Mesenchymal stem cell (in vitro differentiated cells and primary cell): ENCODE measurements at regions not wholly inside any gene's neighbourhood (a gene's known extent, or its start where the extent isn't known, plus 50 kb on each side); places are given as distances from the start of the nearest gene placed in this dataset.

Experiments
- DNase-seq: peaks from one replicate; pipeline ENCODE4 v3.0.0-alpha.2; 2013
- H2AFZ ChIP-seq: one replicate; pipeline ENCODE4 v1.6.1; 2013; ENCODE audit warnings: low read depth, mild to moderate bottlenecking, control low read depth, inconsistent platforms, low read length, moderate library complexity
- H2AK5ac ChIP-seq: 2 replicates; pipeline ENCODE4 v1.6.1; 2013; ENCODE audit warnings: low read length, moderate library complexity, mild to moderate bottlenecking, inconsistent platforms; ENCODE audit not compliant: severe bottlenecking
- H2BK120ac ChIP-seq: one replicate; pipeline ENCODE4 v1.6.1; 2013; ENCODE audit warnings: low read depth, mild to moderate bottlenecking, inconsistent platforms, low read length, moderate library complexity
- H2BK12ac ChIP-seq, 2 experiments: one replicate each; pipeline ENCODE4 v1.6.1; 2013; ENCODE audit warnings: inconsistent platforms in 2 of 2, low read length in 2 of 2, mild to moderate bottlenecking in 2 of 2, moderate library complexity in 2 of 2, control low read depth in 1 of 2
- H2BK15ac ChIP-seq: one replicate; pipeline ENCODE4 v1.6.1; 2013; ENCODE audit warnings: mild to moderate bottlenecking, low read depth, inconsistent platforms; ENCODE audit not compliant: poor library complexity, severe bottlenecking
- H2BK5ac ChIP-seq: 2 replicates; pipeline ENCODE4 v1.6.1; 2013; ENCODE audit warnings: low read depth, mild to moderate bottlenecking, low read length, control low read depth, inconsistent platforms; ENCODE audit not compliant: poor library complexity, severe bottlenecking
- H3K14ac ChIP-seq, 2 experiments: one replicate each; pipeline ENCODE4 v1.6.1; 2013; ENCODE audit warnings: inconsistent platforms in 2 of 2, low read length in 2 of 2, control low read depth in 1 of 2, mild to moderate bottlenecking in 1 of 2, moderate library complexity in 1 of 2
- H3K18ac ChIP-seq, 2 experiments: one replicate each; pipeline ENCODE4 v1.6.1; 2013; ENCODE audit warnings: inconsistent platforms in 2 of 2, low read length in 2 of 2, control low read depth in 1 of 2, low read depth in 1 of 2, mild to moderate bottlenecking in 1 of 2
- H3K23ac ChIP-seq, 2 experiments: one replicate each; pipeline ENCODE4 v1.6.1; 2013; ENCODE audit warnings: inconsistent platforms in 2 of 2, low read length in 2 of 2, mild to moderate bottlenecking in 2 of 2, moderate library complexity in 2 of 2, control low read depth in 1 of 2
- H3K27ac ChIP-seq: 2 replicates; pipeline ENCODE4 v1.5.1; 2013; ENCODE audit warnings: mild to moderate bottlenecking, moderate library complexity, low read length, control low read depth, inconsistent platforms; ENCODE audit not compliant: poor library complexity, severe bottlenecking
- H3K27me3 ChIP-seq, 2 experiments: 2 replicates each; pipeline versions ENCODE4 v1.6.1 to v1.7.0; 2013; ENCODE audit warnings: low read length in 2 of 2, mild to moderate bottlenecking in 2 of 2, moderate library complexity in 2 of 2, control low read depth in 1 of 2, inconsistent platforms in 1 of 2; ENCODE audit not compliant: control insufficient read depth in 1 of 2, insufficient read depth in 1 of 2
- H3K36me3 ChIP-seq, 2 experiments: 2 replicates each; pipeline versions ENCODE4 v1.6.1 to v1.7.0; 2013; ENCODE audit warnings: low read length in 2 of 2, control low read depth in 1 of 2, inconsistent platforms in 1 of 2, low read depth in 1 of 2, mild to moderate bottlenecking in 1 of 2; ENCODE audit not compliant: insufficient read depth in 2 of 2, control insufficient read depth in 1 of 2
- H3K4ac ChIP-seq, 2 experiments: one replicate each; pipeline ENCODE4 v1.6.1; 2013; ENCODE audit warnings: inconsistent platforms in 2 of 2, low read length in 2 of 2, mild to moderate bottlenecking in 2 of 2, moderate library complexity in 2 of 2, control low read depth in 1 of 2, low read depth in 1 of 2
- H3K4me1 ChIP-seq: 2 replicates; pipeline ENCODE4 v1.6.1; 2013; ENCODE audit warnings: low read depth, low read length, control low read depth; ENCODE audit not compliant: control insufficient read depth, insufficient read depth
- H3K4me2 ChIP-seq: 2 replicates; pipeline ENCODE4 v1.6.1; 2013; ENCODE audit warnings: low read length, mild to moderate bottlenecking, inconsistent platforms; ENCODE audit not compliant: poor library complexity, severe bottlenecking
- H3K4me3 ChIP-seq, 2 experiments: 2 replicates each; pipeline versions ENCODE4 v1.5.1 to v1.7.0; 2013; ENCODE audit warnings: low read length in 2 of 2, mild to moderate bottlenecking in 2 of 2, control low read depth in 1 of 2, low read depth in 1 of 2; ENCODE audit not compliant: insufficient read depth in 1 of 2
- H3K79me1 ChIP-seq: replicated peaks from 2 replicates; pipeline ENCODE4 v1.6.1; 2013; ENCODE audit warnings: mild to moderate bottlenecking, control low read depth, low read length, inconsistent platforms; ENCODE audit not compliant: poor library complexity, severe bottlenecking
- H3K9ac ChIP-seq: 2 replicates; pipeline ENCODE4 v1.7.0; 2013; ENCODE audit warnings: mild to moderate bottlenecking, low read length, moderate library complexity
- H3K9me3 ChIP-seq: 2 replicates; pipeline ENCODE4 v1.7.0; 2013; ENCODE audit warnings: mild to moderate bottlenecking, low read length; ENCODE audit not compliant: control insufficient read depth
- H4K8ac ChIP-seq: one replicate; pipeline ENCODE4 v1.6.1; 2013; ENCODE audit warnings: inconsistent platforms, mild to moderate bottlenecking, low read length, moderate library complexity
- H4K91ac ChIP-seq: one replicate; pipeline ENCODE4 v1.6.1; 2013; ENCODE audit warnings: mild to moderate bottlenecking, low read length, inconsistent platforms
- WGBS: methylation state at CpG from one replicate; pipeline ENCODE4 v1.1.7; 2013; ENCODE audit warnings: mixed read lengths; 5-methylcytosine and 5-hydroxymethylcytosine counted together

GRCh38 chr10:3977761-3978160 lies 192.8 kb upstream of the KLF6 start:
- Histone ChIP-seq H4K91ac (no peak overlapping the region), H2AFZ (no peak overlapping the region), H3K18ac (peak overlapping the region in 1 of 2 experiments; percentile 46), H3K23ac (no peak overlapping the region), H3K79me1 (no peaks in the 10 kb centered on the region), H4K8ac (no peak overlapping the region), H3K4me1 (peaks cover 5% of the 10 kb centered on the region), H2BK120ac (no peak overlapping the region), H3K4ac (no peak overlapping the region), H2BK15ac (no peak overlapping the region), H3K27ac (peak overlapping the region; percentile 4), H3K4me2 (no peak overlapping the region), H3K9ac (no peak overlapping the region), H3K27me3 (no peaks in the 10 kb centered on the region), H2BK5ac (no peak overlapping the region), H2AK5ac (no peak overlapping the region), H3K36me3 (no peaks in the 10 kb centered on the region), H3K4me3 (no peak overlapping the region), H3K14ac (no peak overlapping the region), H2BK12ac (peak overlapping the region in 1 of 2 experiments; percentile 59), H3K9me3 (peaks cover 8% of the 10 kb centered on the region)
- no peak for DNase-seq
- 87% methylated on average over 6 of the region's 6 CpGs for WGBS

GRCh38 chr10:3976718-3977117 lies 191.7 kb upstream of the KLF6 start:
- Histone ChIP-seq H4K91ac (no peak overlapping the region), H3K27me3 (no peaks in the 10 kb centered on the region), H2AK5ac (no peak overlapping the region), H2BK120ac (no peak overlapping the region), H4K8ac (no peak overlapping the region), H3K36me3 (no peaks in the 10 kb centered on the region), H3K4me2 (no peak overlapping the region), H2AFZ (no peak overlapping the region), H3K9ac (no peak overlapping the region), H3K14ac (no peak overlapping the region), H3K79me1 (no peaks in the 10 kb centered on the region), H3K27ac (no peak overlapping the region), H2BK12ac (no peak overlapping the region), H2BK5ac (no peak overlapping the region), H3K9me3 (peaks cover 5% of the 10 kb centered on the region), H3K18ac (no peak overlapping the region), H3K23ac (no peak overlapping the region), H3K4me3 (no peak overlapping the region), H3K4ac (no peak overlapping the region), H2BK15ac (no peak overlapping the region), H3K4me1 (peaks cover 5% of the 10 kb centered on the region)
- DNase-seq = no peak
- 86% methylated on average over 1 of the region's 1 CpG for whole genome bisulfite sequencing

- no peak overlapping the region for H3K9ac ChIP-seq
- H2BK5ac ChIP-seq = no peak overlapping the region
- no peak overlapping the region for H3K4ac ChIP-seq
Observed at GRCh38 chr10:3976171-3976570, 191.2 kb upstream of the KLF6 start.

GRCh38 chr10:3975016-3975415 lies 190.0 kb upstream of the KLF6 start:
- DNase-seq = no peak
- Histone ChIP-seq H3K9me3 (peaks cover 5% of the 10 kb centered on the region), H4K91ac (no peak overlapping the region), H4K8ac (no peak overlapping the region), H2BK12ac (no peak overlapping the region), H2BK120ac (no peak overlapping the region), H3K18ac (no peak overlapping the region), H3K27ac (no peak overlapping the region), H3K4me3 (no peak overlapping the region), H2AK5ac (no peak overlapping the region), H3K9ac (no peak overlapping the region), H3K4ac (no peak overlapping the region), H3K79me1 (no peaks in the 10 kb centered on the region), H3K14ac (no peak overlapping the region), H3K4me1 (peaks cover 6% of the 10 kb centered on the region), H2BK5ac (no peak overlapping the region), H2BK15ac (no peak overlapping the region), H3K27me3 (no peaks in the 10 kb centered on the region), H3K4me2 (no peak overlapping the region), H2AFZ (no peak overlapping the region), H3K23ac (no peak overlapping the region), H3K36me3 (no peaks in the 10 kb centered on the region)
- 70% methylated on average over 8 of the region's 9 CpGs for WGBS

More at GRCh38 chr10:3976171-3976570, 191.2 kb upstream of the KLF6 start:
- no peak for DNase-seq
- Histone ChIP-seq H3K27me3 (no peaks in the 10 kb centered on the region), H3K23ac (no peak overlapping the region), H3K4me3 (no peak overlapping the region), H3K36me3 (no peaks in the 10 kb centered on the region), H3K4me2 (no peak overlapping the region), H4K8ac (no peak overlapping the region), H3K79me1 (no peaks in the 10 kb centered on the region), H2AK5ac (no peak overlapping the region), H2BK120ac (no peak overlapping the region), H2BK12ac (no peak overlapping the region), H2BK15ac (no peak overlapping the region), H3K18ac (no peak overlapping the region), H2AFZ (no peak overlapping the region), H3K4me1 (peaks cover 5% of the 10 kb centered on the region), H3K27ac (no peak overlapping the region), H3K14ac (no peak overlapping the region), H4K91ac (no peak overlapping the region), H3K9me3 (peaks cover 5% of the 10 kb centered on the region)
- WGBS = 80% methylated on average over 1 of the region's 3 CpGs
